Panc1 (cell line): ENCODE measurements at regions not wholly inside any gene's neighbourhood (a gene's known extent, or its start where the extent isn't known, plus 50 kb on each side); places are given as distances from the start of the nearest gene placed in this dataset.

ENCODE experiments used
- ATAC-seq: fragments of 200-7000 bp; cut with Tn5 transposase; 2 replicates; pipeline ENCODE4 v1.9.1; 2020; ENCODE audit warnings: mild to moderate bottlenecking, moderate library complexity
- BruUV-seq: library from RNA; stranded (reverse); fragments of 400-500 nt; replicated peaks from 2 replicates; lab custom pipeline; 2021; lab: Mats Ljungman, UMichigan
- CTCF ChIA-PET: fragments of 300-600 bp; sonication (Branson Sonifier 250); formaldehyde crosslinking; loops from one replicate; lab custom pipeline; 2022; ENCODE audit warnings: antibody characterized with exemption; lab: Charles Lee
- POLR2A ChIA-PET: fragments of 300-600 bp; sonication (Branson Sonifier 250); formaldehyde crosslinking; loops from one replicate; lab custom pipeline; 2022; ENCODE audit warnings: antibody characterized with exemption; lab: Charles Lee
- DNase-seq: peaks from one replicate; pipeline ENCODE4 v3.0.0-alpha.2; 2010; ENCODE audit warnings: low read depth, low spot score
- H3K27ac ChIP-seq: 2 replicates; pipeline ENCODE4 v1.5.1; 2011; ENCODE audit warnings: mild to moderate bottlenecking, low read length, inconsistent platforms
- H3K27me3 ChIP-seq: fragments of 200-500 bp; sonication (Bioruptor generic); 2 replicates; pipeline ENCODE4 v1.6.0; 2014; ENCODE audit warnings: low read length, inconsistent platforms; ENCODE audit not compliant: control insufficient read depth, insufficient read depth
- H3K36me3 ChIP-seq: fragments of 200-500 bp; sonication (Bioruptor generic); 2 replicates; pipeline ENCODE4 v1.5.1; 2014; ENCODE audit warnings: inconsistent platforms, mild to moderate bottlenecking, low read length, moderate library complexity; ENCODE audit not compliant: control insufficient read depth, insufficient read depth
- H3K4me1 ChIP-seq: 2 replicates; pipeline ENCODE4 v1.5.1; 2011; ENCODE audit warnings: inconsistent platforms, mild to moderate bottlenecking, low read length, moderate library complexity; ENCODE audit not compliant: control insufficient read depth, insufficient read depth
- H3K4me3 ChIP-seq, 2 experiments: 2 replicates each; pipeline ENCODE4 v1.5.1; 2011 to 2012; ENCODE audit warnings: low read depth in 2 of 2, low read length in 2 of 2, mild to moderate bottlenecking in 2 of 2, inconsistent platforms in 1 of 2, moderate library complexity in 1 of 2
- H3K9me3 ChIP-seq: fragments of 200-500 bp; sonication (Bioruptor generic); 2 replicates; pipeline ENCODE4 v1.5.1; 2014; ENCODE audit warnings: low read depth, mild to moderate bottlenecking, inconsistent platforms, low read length, moderate library complexity; ENCODE audit not compliant: control insufficient read depth, insufficient read depth
- CTCF ChIP-seq: fragments of 450-650 bp; IDR thresholded peaks from 2 replicates; pipeline ENCODE4 v1.5.1; 2017; ENCODE audit warnings: mild to moderate bottlenecking
- POLR2AphosphoS5 ChIP-seq: IDR thresholded peaks from 2 replicates; pipeline ENCODE4 v1.6.1; 2012; ENCODE audit warnings: mild to moderate bottlenecking, low read depth, low read length, moderate library complexity
- REST ChIP-seq, 2 experiments: IDR thresholded peaks; 2 replicates each; pipeline ENCODE4 v1.6.1; 2011 to 2012; ENCODE audit warnings: low read depth in 2 of 2, control low read depth in 1 of 2, low read length in 1 of 2, mild to moderate bottlenecking in 1 of 2, moderate library complexity in 1 of 2; ENCODE audit not compliant: insufficient read depth in 1 of 2
- SIN3A ChIP-seq: IDR thresholded peaks from 2 replicates; pipeline ENCODE4 v1.6.1; 2012; ENCODE audit warnings: low read depth, mild to moderate bottlenecking, low read length, moderate library complexity, borderline replicate concordance; ENCODE audit not compliant: insufficient read depth
- TCF7L2 ChIP-seq: IDR thresholded peaks from 2 replicates; pipeline ENCODE4 v1.6.1; 2011; ENCODE audit warnings: mild to moderate bottlenecking, low read depth, low read length, inconsistent platforms
- in situ Hi-C: cut with HindIII; loops from 2 replicates; pipeline ENCODE4 v1.10.0; 2016; ENCODE audit warnings: low sequenced_read_pairs, low pct_unique_long_range_greater_than_20kb
- intact Hi-C: fragments of 100-400 bp; cut with micrococcal nuclease; formaldehyde crosslinking; loops from one replicate; pipeline ENCODE4 v1.10.0; 2022; ENCODE audit not compliant: unreplicated experiment

DNA sequence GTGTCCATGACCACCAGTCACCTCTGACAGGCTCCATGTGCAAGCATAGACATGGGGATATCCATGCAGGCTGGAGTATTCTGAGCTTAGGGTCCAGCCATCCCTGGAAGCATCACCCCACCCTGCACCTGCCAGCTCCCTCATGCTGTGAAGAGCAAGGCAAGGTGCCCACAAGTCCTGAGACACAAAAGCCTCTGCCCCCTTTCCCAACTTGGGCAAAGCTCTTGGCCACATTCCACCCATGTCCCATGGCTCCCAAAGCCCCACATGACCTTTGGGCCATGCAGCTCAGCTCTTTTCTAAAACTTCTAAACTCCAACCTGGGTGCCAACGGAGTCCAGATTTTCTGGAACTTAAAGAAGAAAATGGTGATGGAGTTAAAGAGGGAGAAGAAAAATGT, 99.8 kb upstream of the SH3BP4 start:
- H3K4me3 ChIP-seq, result no peak overlapping the region
- POLR2A ChIA-PET, result no interaction called here
- TF ChIP-seq TCF7L2 (no peak), REST (IDR thresholded peaks at IDR 0.05; ENCODE audit: insufficient read depth in 1 of 2, low read depth in 2 of 2, low read length in 1 of 2) (no peak), SIN3A (no peak), POLR2AphosphoS5 (no peak), CTCF (no peak)
- no peaks in the 10 kb centered on the region for H3K4me1 ChIP-seq
- H3K27me3 ChIP-seq, result no peaks in the 10 kb centered on the region
- CTCF ChIA-PET, result no interaction called here
- no peaks in the 10 kb centered on the region for H3K36me3 ChIP-seq
- BruUV-seq, result no TSS peak
- in situ Hi-C loops, result no loop called here
- H3K27ac ChIP-seq, result no peak overlapping the region
- DNase-seq (no peak), ATAC-seq (no peak)
- intact Hi-C loops, result no loop called here
- no peaks in the 10 kb centered on the region; the same call in 1 of the 2 replicates for H3K9me3 ChIP-seq

- ChIA-PET POLR2A (no interaction called here), CTCF (no interaction called here)
- DNase-seq (no peak), ATAC-seq (no peak)
- Histone ChIP-seq H3K27me3 (no peaks in the 10 kb centered on the region), H3K9me3 (no peaks in the 10 kb centered on the region; the same call in 1 of the 2 replicates), H3K36me3 (no peaks in the 10 kb centered on the region), H3K27ac (peak overlapping the region; percentile 29; the same call in 1 of the 2 replicates), H3K4me1 (no peaks in the 10 kb centered on the region), H3K4me3 (no peak overlapping the region)
- intact Hi-C loops (no loop called here), in situ Hi-C loops (no loop called here)
- no TSS peak for BruUV-seq
- TF ChIP-seq CTCF (no peak), SIN3A (no peak), TCF7L2 (no peak)
Observed at GRCh38 chr2:234851451-234851850, 100.4 kb upstream of the SH3BP4 start.
